OCI-LY7 (cell line): ENCODE measurements at regions not wholly inside any gene's neighbourhood (a gene's known extent, or its start where the extent isn't known, plus 50 kb on each side); places are given as distances from the start of the nearest gene placed in this dataset.

Experiments
- BruUV-seq: library from RNA; stranded (reverse); fragments of 400-500 nt; replicated peaks from 2 replicates; lab custom pipeline; 2021; lab: Mats Ljungman, UMichigan
- CTCF ChIA-PET: fragments of 300-600 bp; sonication (Branson Sonifier 250); formaldehyde crosslinking; loops from one replicate; lab custom pipeline; 2022; ENCODE audit warnings: antibody characterized with exemption; ENCODE audit not compliant: unreplicated experiment; lab: Charles Lee
- POLR2A ChIA-PET: fragments of 300-600 bp; sonication (Branson Sonifier 250); formaldehyde crosslinking; loops from one replicate; lab custom pipeline; 2022; ENCODE audit warnings: antibody characterized with exemption; lab: Charles Lee
- DNase-seq: peaks from one replicate; pipeline ENCODE4 v3.0.0-alpha.2; 2015; ENCODE audit warnings: low spot score
- H2AFZ ChIP-seq: fragments of 200-600 bp; sonication (generic), shearing (Covaris generic); 2 replicates; pipeline ENCODE4 v1.6.1; 2014; ENCODE audit warnings: mild to moderate bottlenecking, antibody characterized with exemption, low read length, moderate library complexity
- H3K27ac ChIP-seq: fragments of 200-600 bp; sonication (generic); 2 replicates; pipeline ENCODE4 v1.5.1; 2014; ENCODE audit warnings: mixed run types, low read depth, mild to moderate bottlenecking, moderate library complexity, low read length, inconsistent platforms; ENCODE audit not compliant: poor library complexity, severe bottlenecking
- H3K36me3 ChIP-seq: fragments of 200-600 bp; sonication (generic); 2 replicates; pipeline ENCODE4 v1.6.1; 2014; ENCODE audit warnings: mild to moderate bottlenecking, antibody characterized with exemption, low read length, moderate library complexity, mixed read lengths; ENCODE audit not compliant: insufficient read depth
- H3K4me1 ChIP-seq: fragments of 200-600 bp; sonication (generic); 2 replicates; pipeline ENCODE4 v1.5.1; 2014; ENCODE audit warnings: mild to moderate bottlenecking, low read length; ENCODE audit not compliant: insufficient read depth, poor library complexity, severe bottlenecking
- H3K4me2 ChIP-seq: fragments of 200-600 bp; sonication (generic); 2 replicates; pipeline ENCODE4 v1.6.1; 2014; ENCODE audit warnings: mild to moderate bottlenecking, low read length
- H3K4me3 ChIP-seq: fragments of 200-600 bp; sonication (generic); 2 replicates; pipeline ENCODE4 v1.5.1; 2014; ENCODE audit warnings: mild to moderate bottlenecking, low read depth, low read length; ENCODE audit not compliant: poor library complexity, severe bottlenecking
- H3K79me2 ChIP-seq: fragments of 200-600 bp; sonication (generic); 2 replicates; pipeline ENCODE4 v1.6.1; 2016; ENCODE audit warnings: low read depth, mild to moderate bottlenecking, low read length, moderate library complexity, mixed read lengths; ENCODE audit not compliant: insufficient read depth
- H3K9me2 ChIP-seq: fragments of 200-600 bp; sonication (generic); 2 replicates; pipeline ENCODE4 v1.6.1; 2016; ENCODE audit warnings: mild to moderate bottlenecking, low read length, mixed read lengths; ENCODE audit not compliant: insufficient read depth
- H3K9me3 ChIP-seq: fragments of 200-600 bp; sonication (generic); 2 replicates; pipeline ENCODE4 v1.6.1; 2014; ENCODE audit warnings: mild to moderate bottlenecking, mixed run types, low read length, mixed read lengths
- H4K20me1 ChIP-seq: fragments of 200-600 bp; sonication (generic); 2 replicates; pipeline ENCODE4 v1.6.1; 2014; ENCODE audit warnings: mild to moderate bottlenecking, antibody characterized with exemption, low read length, moderate library complexity, mixed read lengths; ENCODE audit not compliant: insufficient read depth
- EZH2phosphoT487 ChIP-seq: fragments of 200-600 bp; sonication (generic); IDR thresholded peaks from 2 replicates; pipeline ENCODE4 v1.6.1; 2018; ENCODE audit warnings: low read depth, borderline replicate concordance, mild to moderate bottlenecking, mixed run types, antibody characterized with exemption, low read length, moderate library complexity, mixed read lengths
- intact Hi-C: fragments of 100-400 bp; cut with micrococcal nuclease; formaldehyde crosslinking; loops from one replicate; pipeline ENCODE4 v1.10.0; 2022; ENCODE audit not compliant: unreplicated experiment
- TF ChIP-seq, protein P1 (sequence below): fragments of 200-600 bp; sonication (generic); conservative IDR thresholded peaks from 2 replicates; pipeline ENCODE4 v1.5.1; 2014; ENCODE audit warnings: mild to moderate bottlenecking, antibody characterized with exemption, low read length, moderate library complexity, mixed read lengths

DNA sequence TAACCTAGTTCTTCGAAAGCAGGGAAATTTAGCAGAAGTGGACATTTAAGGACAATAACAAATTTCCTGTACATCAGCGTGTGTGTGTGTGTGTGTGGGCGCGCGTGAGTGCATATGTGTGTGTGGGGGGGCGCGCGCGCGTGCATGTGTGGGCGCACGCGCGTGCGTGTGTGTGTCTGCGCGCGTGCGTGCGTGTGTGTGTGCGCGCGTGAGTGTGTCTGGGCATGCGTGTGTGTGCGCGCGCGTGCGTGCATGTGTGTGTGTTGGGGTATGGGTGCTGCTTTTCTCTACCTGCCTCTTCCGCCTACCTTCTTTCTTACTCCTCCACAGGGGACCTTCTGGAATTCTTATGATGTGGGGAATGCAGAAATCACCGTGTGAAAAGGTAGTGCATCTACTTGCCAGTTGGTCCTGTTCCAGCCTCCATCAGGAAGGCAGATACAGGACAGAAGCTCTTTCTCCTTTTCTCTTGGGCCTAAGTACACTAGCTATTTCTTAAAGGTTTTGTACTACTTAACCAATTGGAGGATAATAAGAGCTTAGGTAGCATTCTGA lies 165.4 kb upstream of the KCNK2 start:
- no peak for DNase-seq
- CTCF ChIA-PET = no interaction called here
- H3K4me1 ChIP-seq = no peaks in the 10 kb centered on the region
- H3K27ac ChIP-seq = no peak overlapping the region
- no peak overlapping the region for H3K4me2 ChIP-seq
- no peaks in the 10 kb centered on the region for H3K36me3 ChIP-seq
- H3K79me2 ChIP-seq = no peaks in the 10 kb centered on the region
- POLR2A ChIA-PET = no interaction called here
- no TSS peak for BruUV-seq
- no peak for TF ChIP-seq EZH2phosphoT487
- TF ChIP-seq, protein P1, sequence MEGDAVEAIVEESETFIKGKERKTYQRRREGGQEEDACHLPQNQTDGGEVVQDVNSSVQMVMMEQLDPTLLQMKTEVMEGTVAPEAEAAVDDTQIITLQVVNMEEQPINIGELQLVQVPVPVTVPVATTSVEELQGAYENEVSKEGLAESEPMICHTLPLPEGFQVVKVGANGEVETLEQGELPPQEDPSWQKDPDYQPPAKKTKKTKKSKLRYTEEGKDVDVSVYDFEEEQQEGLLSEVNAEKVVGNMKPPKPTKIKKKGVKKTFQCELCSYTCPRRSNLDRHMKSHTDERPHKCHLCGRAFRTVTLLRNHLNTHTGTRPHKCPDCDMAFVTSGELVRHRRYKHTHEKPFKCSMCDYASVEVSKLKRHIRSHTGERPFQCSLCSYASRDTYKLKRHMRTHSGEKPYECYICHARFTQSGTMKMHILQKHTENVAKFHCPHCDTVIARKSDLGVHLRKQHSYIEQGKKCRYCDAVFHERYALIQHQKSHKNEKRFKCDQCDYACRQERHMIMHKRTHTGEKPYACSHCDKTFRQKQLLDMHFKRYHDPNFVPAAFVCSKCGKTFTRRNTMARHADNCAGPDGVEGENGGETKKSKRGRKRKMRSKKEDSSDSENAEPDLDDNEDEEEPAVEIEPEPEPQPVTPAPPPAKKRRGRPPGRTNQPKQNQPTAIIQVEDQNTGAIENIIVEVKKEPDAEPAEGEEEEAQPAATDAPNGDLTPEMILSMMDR = no peak
- no peak overlapping the region for H2AFZ ChIP-seq
- H3K9me2 ChIP-seq = no peaks in the 10 kb centered on the region
- H3K9me3 ChIP-seq = no peaks in the 10 kb centered on the region
- intact Hi-C loops = no loop called here
- no peaks in the 10 kb centered on the region for H4K20me1 ChIP-seq
- no peak overlapping the region for H3K4me3 ChIP-seq

DNA sequence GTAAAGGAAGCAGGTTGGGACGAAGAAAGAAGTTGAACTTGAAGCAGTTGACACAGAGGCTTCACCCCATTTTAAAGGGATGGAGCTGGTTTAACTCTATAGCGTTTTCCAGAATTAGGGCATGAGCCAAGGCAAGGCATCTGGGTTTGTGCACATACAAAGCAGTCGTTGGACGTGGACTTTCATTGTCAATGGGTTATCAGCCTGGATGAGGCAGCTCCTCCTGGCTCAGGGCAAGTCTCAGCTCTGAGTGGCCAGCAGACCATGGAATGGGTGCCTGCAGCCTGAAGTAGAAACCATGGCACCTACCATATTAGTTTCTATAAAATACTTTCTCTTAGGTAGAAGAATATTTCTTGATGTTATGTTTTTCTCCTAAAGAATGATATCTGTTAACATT lies 163.8 kb upstream of the KCNK2 start:
- H3K9me2 ChIP-seq = no peaks in the 10 kb centered on the region
- H3K36me3 ChIP-seq = no peaks in the 10 kb centered on the region
- no peak overlapping the region for H3K27ac ChIP-seq
- ChIA-PET CTCF (no interaction called here), POLR2A (interaction anchor here (0.6 kb wide), 3 partner anchors 73 to 846 kb away, joined by 3 to 6 read pairs (median 4); no protein-coding TSS in a partner anchor)
- no peak for DNase-seq
- no TSS peak for BruUV-seq
- H3K9me3 ChIP-seq = no peaks in the 10 kb centered on the region
- no peak overlapping the region for H2AFZ ChIP-seq
- TF ChIP-seq EZH2phosphoT487 = no peak
- TF ChIP-seq, protein P1 = no peak
- intact Hi-C loops = no loop called here
- no peak overlapping the region for H3K4me3 ChIP-seq
- no peak overlapping the region for H3K4me2 ChIP-seq
- H4K20me1 ChIP-seq = no peaks in the 10 kb centered on the region
- no peaks in the 10 kb centered on the region for H3K79me2 ChIP-seq
- H3K4me1 ChIP-seq = no peaks in the 10 kb centered on the region

DNA sequence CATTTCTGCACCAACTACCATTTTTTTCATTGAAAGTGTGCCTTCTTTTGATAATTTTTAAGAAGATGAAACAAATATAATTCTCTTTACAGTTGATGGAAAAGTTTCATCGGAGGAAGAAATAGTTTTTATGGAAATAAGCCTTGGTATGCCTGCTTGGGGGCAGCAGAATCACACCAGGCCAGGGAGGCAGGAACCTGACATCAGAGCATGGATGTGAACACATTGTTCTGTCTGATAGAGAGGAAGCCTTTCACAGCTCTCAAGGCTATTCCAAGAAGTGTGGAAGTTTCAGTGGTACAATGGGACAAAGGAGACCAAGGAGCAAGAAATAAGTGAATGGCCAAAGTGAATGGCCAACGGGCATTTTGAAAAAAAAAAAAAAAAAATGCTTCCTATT lies 162.2 kb upstream of the KCNK2 start:
- Histone ChIP-seq H3K36me3 (no peaks in the 10 kb centered on the region), H3K79me2 (no peaks in the 10 kb centered on the region), H3K4me1 (no peaks in the 10 kb centered on the region), H3K9me3 (no peaks in the 10 kb centered on the region), H3K27ac (no peak overlapping the region), H3K9me2 (no peaks in the 10 kb centered on the region), H3K4me3 (no peak overlapping the region), H3K4me2 (no peak overlapping the region), H4K20me1 (no peaks in the 10 kb centered on the region), H2AFZ (no peak overlapping the region)
- no TSS peak for BruUV-seq
- POLR2A ChIA-PET = interaction anchor here (0.5 to 0.8 kb wide), 4 partner anchors 11 to 947 kb away, joined by 3 to 6 read pairs (median 4); no protein-coding TSS in a partner anchor
- intact Hi-C loops = no loop called here
- no peak for DNase-seq
- CTCF ChIA-PET = no interaction called here
- TF ChIP-seq, protein P1 = no peak
- no peak for TF ChIP-seq EZH2phosphoT487
